ENCODE measurements at regions not wholly inside any gene's neighbourhood (a gene's known extent, or its start where the extent isn't known, plus 50 kb on each side); places are given as distances from the start of the nearest gene placed in this dataset.

DNA sequence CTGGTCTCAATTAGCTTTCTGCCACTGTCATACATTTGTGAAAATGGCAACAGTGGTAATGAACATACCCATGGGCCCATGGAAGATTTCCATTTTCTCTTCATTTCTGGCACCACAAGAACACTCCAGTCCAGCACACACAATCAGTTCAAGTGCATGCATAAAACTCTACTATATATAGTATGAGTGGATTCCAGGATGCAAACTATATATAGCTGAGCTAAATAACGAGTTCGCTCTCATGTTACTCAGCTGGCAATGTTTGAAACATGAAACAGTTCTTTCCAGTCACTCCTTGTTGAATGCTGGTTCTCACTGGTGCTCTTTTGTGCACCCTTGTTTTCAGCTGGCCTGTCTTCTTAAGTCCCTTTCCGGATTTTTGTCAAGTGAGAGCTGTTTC, 75.2 kb upstream of the DHX40 start:
- DNase-seq (no peak), ATAC-seq (no peak)
- intact Hi-C loops (cut with DNase I) = no loop called here
- Histone ChIP-seq H3K4me1 (no peaks in the 10 kb centered on the region), H3K4me3 (no peak overlapping the region), H3K27ac (no peak overlapping the region), H3K36me3 (no peaks in the 10 kb centered on the region), H3K27me3 (no peaks in the 10 kb centered on the region), H3K9me3 (no peaks in the 10 kb centered on the region)
- no peak for TF ChIP-seq CTCF (IDR thresholded peaks at IDR 0.05)
- no peak for TF ChIP-seq POLR2A (IDR thresholded peaks at IDR 0.05)
- WGBS (ENCODE audit: insufficient coverage, low coverage, low lambda C conversion rate, missing lambda C conversion rate) = 71% methylated on average over 3 of the region's 3 CpGs

DNA sequence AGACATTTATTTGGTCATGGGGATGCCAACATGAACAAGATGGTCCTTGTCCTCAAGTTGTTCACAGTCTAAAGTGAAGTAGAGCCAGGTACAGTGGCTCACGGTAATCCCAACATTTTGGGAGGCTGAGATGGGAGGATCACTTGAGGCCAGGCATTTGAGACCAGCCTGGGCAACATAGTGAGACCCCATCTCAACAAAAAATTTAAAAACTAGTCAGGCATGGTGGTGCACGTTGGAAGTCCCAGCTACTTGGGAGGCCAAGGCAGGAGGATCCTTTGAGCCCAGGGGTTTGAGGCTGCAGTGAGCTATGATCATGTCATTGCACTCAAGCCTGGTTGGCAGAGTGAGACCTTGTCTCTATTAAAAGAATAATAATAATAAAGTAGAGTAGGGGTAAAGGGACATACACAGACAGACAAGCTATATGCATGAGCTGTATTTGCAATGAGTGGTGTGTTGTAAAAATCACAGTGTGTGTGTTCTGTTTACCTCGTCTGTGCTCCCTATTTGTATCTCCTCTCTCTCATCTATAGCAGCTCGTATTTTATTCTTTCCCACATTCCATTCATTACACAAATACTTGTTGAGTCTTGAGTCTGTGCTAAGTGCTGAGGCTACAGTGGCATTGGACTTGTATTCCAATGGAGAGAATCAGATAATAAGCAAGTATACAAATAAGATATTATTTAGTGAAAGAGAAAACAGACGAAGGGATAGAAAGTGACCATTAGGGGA, 73.9 kb upstream of the DHX40 start:
- Histone ChIP-seq H3K27ac (no peak overlapping the region), H3K4me3 (no peak overlapping the region), H3K36me3 (no peaks in the 10 kb centered on the region), H3K4me1 (no peaks in the 10 kb centered on the region), H3K27me3 (no peaks in the 10 kb centered on the region), H3K9me3 (no peaks in the 10 kb centered on the region)
- 69% methylated on average over 5 of the region's 5 CpGs for WGBS (ENCODE audit: insufficient coverage, low coverage, low lambda C conversion rate, missing lambda C conversion rate)
- intact Hi-C loops (cut with DNase I) = no loop called here
- DNase-seq (no peak), ATAC-seq (no peak)
- TF ChIP-seq POLR2A (IDR thresholded peaks at IDR 0.05) (no peak), CTCF (IDR thresholded peaks at IDR 0.05) (no peak)

GRCh38 chr17:59492091-59492451, 73.3 kb upstream of the DHX40 start:
- no peak overlapping the region for H3K4me3 ChIP-seq
- no peak for ATAC-seq
- WGBS (ENCODE audit: insufficient coverage, low coverage, low lambda C conversion rate, missing lambda C conversion rate) = 65% methylated on average over 2 of the region's 2 CpGs
- H3K36me3 ChIP-seq = no peaks in the 10 kb centered on the region
- TF ChIP-seq POLR2A (IDR thresholded peaks at IDR 0.05) (no peak), CTCF (IDR thresholded peaks at IDR 0.05) (no peak)
- DNase-seq = no peak
- no peaks in the 10 kb centered on the region for H3K4me1 ChIP-seq
- no peaks in the 10 kb centered on the region for H3K9me3 ChIP-seq
- H3K27me3 ChIP-seq = no peaks in the 10 kb centered on the region
- no peak overlapping the region for H3K27ac ChIP-seq
- intact Hi-C loops (cut with DNase I) = no loop called here

GRCh38 chr17:59493867-59494266, 71.5 kb upstream of the DHX40 start:
- Histone ChIP-seq H3K9me3 (no peaks in the 10 kb centered on the region), H3K4me1 (no peaks in the 10 kb centered on the region), H3K27me3 (no peaks in the 10 kb centered on the region), H3K36me3 (no peaks in the 10 kb centered on the region), H3K4me3 (no peak overlapping the region), H3K27ac (no peak overlapping the region)
- intact Hi-C loops (cut with DNase I) = no loop called here
- ATAC-seq (no peak), DNase-seq (no peak)
- WGBS (ENCODE audit: insufficient coverage, low coverage, low lambda C conversion rate, missing lambda C conversion rate) = 100% methylated on average over 3 of the region's 3 CpGs
- TF ChIP-seq CTCF (IDR thresholded peaks at IDR 0.05) (no peak), POLR2A (IDR thresholded peaks at IDR 0.05) (no peak)

All from right lobe of liver (tissue), 6 donors.